HepG2 (cell line): ENCODE measurements at regions not wholly inside any gene's neighbourhood (a gene's known extent, or its start where the extent isn't known, plus 50 kb on each side); places are given as distances from the start of the nearest gene placed in this dataset.

Experiments
- ATAC-seq: fragments of 200-7000 bp; cut with Tn5 transposase; 3 replicates; pipeline ENCODE4 v1.9.1; 2020; ENCODE audit warnings: mild to moderate bottlenecking, moderate library complexity
- BruUV-seq: library from RNA; stranded (reverse); fragments of 400-500 nt; replicated peaks from 2 replicates; lab custom pipeline; 2021; lab: Mats Ljungman, UMichigan
- CTCF ChIA-PET: fragments of 300-600 bp; formaldehyde crosslinking; extraction: SDS; loops from one replicate; lab custom pipeline; 2021; ENCODE audit warnings: low total read pairs, inconsistent platforms, low intra/inter-chr PET ratio; lab: Yijun Ruan, JAX
- POLR2A ChIA-PET: fragments of 350-600 bp; sonication (Branson Sonifier 250); formaldehyde crosslinking; loops from one replicate; lab custom pipeline; 2020; ENCODE audit warnings: antibody characterized with exemption, inconsistent platforms; lab: Yijun Ruan, JAX
- DNase-seq: peaks from one replicate; pipeline ENCODE4 v3.0.0-alpha.2; 2015; ENCODE audit warnings: low spot score
- FAIRE-seq: peaks from 3 replicates; lab custom pipeline; 2011; peaks lifted over from hg19 to GRCh38; lab: Jason Lieb, UNC
- H2AFZ ChIP-seq: one replicate; pipeline ENCODE4 v1.6.1; 2011; ENCODE audit warnings: low read length, inconsistent platforms
- H3K27ac ChIP-seq: fragments of 300-600 bp; 3 replicates; pipeline ENCODE4 v1.8.0; 2011; ENCODE audit warnings: mixed run types, mild to moderate bottlenecking, mixed read lengths, low read length, inconsistent platforms; ENCODE audit not compliant: insufficient read depth; ENCODE audit errors: extremely low read length
- H3K27me3 ChIP-seq, 2 experiments: fragments of 200-600 bp in 1 of 2; 2 replicates in 1 of 2; 3 replicates in 1 of 2; pipeline versions ENCODE4 v1.6.0 to v1.8.0; 2011; ENCODE audit warnings: low read length in 2 of 2, mild to moderate bottlenecking in 2 of 2, moderate library complexity in 2 of 2, inconsistent platforms in 1 of 2; ENCODE audit not compliant: insufficient read depth in 2 of 2, control insufficient read depth in 1 of 2
- H3K36me3 ChIP-seq, 2 experiments: fragments of 200-600 bp in 1 of 2; replicated peaks in 1 of 2; 2 replicates in 1 of 2; 3 replicates in 1 of 2; pipeline versions ENCODE4 v1.5.1 to v1.8.0; 2011; ENCODE audit warnings: low read length in 2 of 2, inconsistent platforms in 1 of 2; ENCODE audit not compliant: insufficient read depth in 2 of 2, control insufficient read depth in 1 of 2
- H3K4me1 ChIP-seq: 2 replicates; pipeline ENCODE4 v1.5.1; 2012; ENCODE audit warnings: low read length, inconsistent platforms; ENCODE audit not compliant: insufficient read depth
- H3K4me2 ChIP-seq: 2 replicates; pipeline ENCODE4 v1.6.0; 2011; ENCODE audit warnings: low read depth, low read length, inconsistent platforms
- H3K4me3 ChIP-seq, 3 experiments: fragments of 200-600 bp in 1 of 3; sonication (generic), shearing (Covaris generic) in 1 of 3; replicated peaks in 1 of 3; 2 replicates each; pipeline ENCODE4 v1.5.1; 2011 to 2016; ENCODE audit warnings: low read length in 3 of 3, inconsistent platforms in 2 of 3, low read depth in 2 of 3, mild to moderate bottlenecking in 2 of 3, control low read depth in 1 of 3, mixed read lengths in 1 of 3; ENCODE audit not compliant: insufficient read depth in 1 of 3
- H3K79me2 ChIP-seq: one replicate; pipeline ENCODE4 v1.6.1; 2011; ENCODE audit warnings: low read length, inconsistent platforms; ENCODE audit not compliant: insufficient read depth
- H3K9ac ChIP-seq: 2 replicates; pipeline ENCODE4 v1.6.0; 2011; ENCODE audit warnings: mild to moderate bottlenecking, low read depth, low read length, inconsistent platforms; ENCODE audit not compliant: insufficient read depth
- H3K9me3 ChIP-seq: 2 replicates; pipeline ENCODE4 v1.5.1; 2012; ENCODE audit warnings: mild to moderate bottlenecking, low read length
- H4K20me1 ChIP-seq: 2 replicates; pipeline ENCODE4 v1.6.0; 2011; ENCODE audit warnings: inconsistent platforms, mild to moderate bottlenecking, low read length, moderate library complexity; ENCODE audit not compliant: insufficient read depth
- HDAC6 ChIP-seq: fragments of 200-600 bp; sonication (generic); IDR thresholded peaks from 2 replicates; pipeline ENCODE4 v1.7.0; 2017; ENCODE audit warnings: mild to moderate bottlenecking, antibody characterized with exemption, low read length, low read depth
- HNF4G ChIP-seq, 2 experiments: sonication (generic) in 1 of 2; formaldehyde crosslinking in 1 of 2; IDR thresholded peaks; 2 replicates each; pipeline versions ENCODE4 v1.4.0 to v1.6.1; 2011 to 2020; ENCODE audit warnings: borderline replicate concordance in 2 of 2, low read depth in 2 of 2, mild to moderate bottlenecking in 2 of 2, low read length in 1 of 2, missing genetic modification reagents in 1 of 2, moderate library complexity in 1 of 2
- LBX2 ChIP-seq: sonication (generic); formaldehyde crosslinking; IDR thresholded peaks from 2 replicates; pipeline ENCODE4 v1.5.0; 2020; ENCODE audit warnings: missing genetic modification reagents, mild to moderate bottlenecking, borderline replicate concordance
- MAFF ChIP-seq: IDR thresholded peaks from 2 replicates; pipeline ENCODE4 v1.6.1; 2011; ENCODE audit warnings: low read depth, low read length, improper control_type of control experiment
- MAFK ChIP-seq, 2 experiments: IDR thresholded peaks in 1 of 2; conservative IDR thresholded peaks in 1 of 2; 2 replicates each; pipeline ENCODE4 v1.6.1; 2011; ENCODE audit warnings: improper control_type of control experiment in 2 of 2, low read length in 2 of 2
- MED8 ChIP-seq: sonication (generic); formaldehyde crosslinking; IDR thresholded peaks from 2 replicates; pipeline ENCODE4 v1.8.1; 2023; ENCODE audit warnings: mild to moderate bottlenecking, missing genetic modification reagents; ENCODE audit not compliant: insufficient replicate concordance
- NFKBIZ ChIP-seq: IDR thresholded peaks from 2 replicates; pipeline ENCODE4 v1.6.1; 2018; ENCODE audit warnings: missing genetic modification reagents, missing compliant biosample characterization
- ONECUT2 ChIP-seq: sonication (generic); formaldehyde crosslinking; IDR thresholded peaks from 2 replicates; pipeline ENCODE4 v1.4.0; 2020; ENCODE audit warnings: missing genetic modification reagents
- PHB2 ChIP-seq: fragments of 450-650 bp; IDR thresholded peaks from 2 replicates; pipeline ENCODE4 v1.6.1; 2018; ENCODE audit not compliant: partially characterized antibody
- PRMT3 ChIP-seq: sonication (generic); formaldehyde crosslinking; IDR thresholded peaks from 2 replicates; pipeline ENCODE4 v1.8.1; 2022; ENCODE audit warnings: low read depth, mild to moderate bottlenecking, moderate library complexity, missing genetic modification reagents, borderline replicate concordance
- SRF ChIP-seq: IDR thresholded peaks from 2 replicates; pipeline ENCODE4 v1.6.1; 2011; ENCODE audit warnings: mild to moderate bottlenecking, low read depth, low read length, moderate library complexity
- ZGPAT ChIP-seq: IDR thresholded peaks from 2 replicates; pipeline ENCODE4 v1.6.1; 2016; ENCODE audit warnings: mild to moderate bottlenecking
- ZKSCAN8 ChIP-seq: IDR thresholded peaks from 2 replicates; pipeline ENCODE4 v1.6.1; 2016; ENCODE audit warnings: borderline replicate concordance, missing genetic modification reagents, missing compliant biosample characterization
- ZNF501 ChIP-seq: sonication (generic); formaldehyde crosslinking; IDR thresholded peaks from 2 replicates; pipeline ENCODE4 v1.5.1; 2020; ENCODE audit warnings: mild to moderate bottlenecking, moderate library complexity, missing genetic modification reagents
- ZNF646 ChIP-seq: sonication (generic); formaldehyde crosslinking; IDR thresholded peaks from 2 replicates; pipeline ENCODE4 v1.9.0; 2021; ENCODE audit warnings: mild to moderate bottlenecking, missing genetic modification reagents
- ZNF780A ChIP-seq: sonication (generic); formaldehyde crosslinking; IDR thresholded peaks from 2 replicates; pipeline ENCODE4 v1.8.0; 2022; ENCODE audit warnings: mild to moderate bottlenecking, missing genetic modification reagents, moderate library complexity
- WGBS: methylation state at CpG from one replicate; pipeline ENCODE4 v1.1.6; 2017; ENCODE audit warnings: low lambda C conversion rate; 5-methylcytosine and 5-hydroxymethylcytosine counted together
- in situ Hi-C: cut with HindIII; loops from 2 replicates; pipeline ENCODE4 v1.10.0; 2017; ENCODE audit warnings: low pct_unique_long_range_greater_than_20kb; ENCODE audit not compliant: extremely low pct_ligation_motif_present
- intact Hi-C: fragments of 100-400 bp; cut with micrococcal nuclease; formaldehyde crosslinking; loops from one replicate; pipeline ENCODE4 v1.10.0; 2022; ENCODE audit not compliant: unreplicated experiment

- POLR2A ChIA-PET, result no interaction called here
- no peaks in the 10 kb centered on the region for H3K36me3 ChIP-seq
- in situ Hi-C loops, result no loop called here
- peak; percentile 93 for TF ChIP-seq MAFF
- TF ChIP-seq HDAC6, result no peak
- TF ChIP-seq LBX2 (CRISPR knock-in tag), result no peak
- no peak for TF ChIP-seq ZNF780A
- TF ChIP-seq MED8 (CRISPR knock-in tag), result no peak
- no peak for TF ChIP-seq NFKBIZ (CRISPR knock-in tag)
- TF ChIP-seq PHB2, result no peak
- TF ChIP-seq ZKSCAN8 (CRISPR knock-in tag), result no peak
- no peak for TF ChIP-seq PRMT3 (CRISPR knock-in tag)
- no peak for TF ChIP-seq ZGPAT (CRISPR knock-in tag)
- TF ChIP-seq ZNF501 (CRISPR knock-in tag), result no peak
- TF ChIP-seq MAFK (conservative IDR thresholded peaks at IDR 0.05 in 1 of 2, IDR thresholded peaks at IDR 0.05 in 1 of 2; ENCODE audit: low read length in 2 of 2), result peak; percentile 92 to 94
- TF ChIP-seq ZNF646 (CRISPR knock-in tag), result no peak
- TF ChIP-seq ONECUT2 (CRISPR knock-in tag), result no peak
- no peak for TF ChIP-seq HNF4G (IDR thresholded peaks at IDR 0.05; ENCODE audit: borderline replicate concordance, low read depth, low read length)
- no peak for TF ChIP-seq HNF4G (CRISPR knock-in tag; IDR thresholded peaks at IDR 0.05; ENCODE audit: borderline replicate concordance, low read depth)
- no peak for TF ChIP-seq SRF
Observed at GRCh38 chr5:72565513-72566289, 58.5 kb upstream of the ZNF366 start.

More at GRCh38 chr5:72565513-72566289, 58.5 kb upstream of the ZNF366 start:
- DNase-seq (no peak), FAIRE-seq (no peak), ATAC-seq (no peak)
- Histone ChIP-seq H3K27me3 (peaks cover 2 to 6% of the 10 kb centered on the region in 2 experiments; a peak in 2 of 5 replicates), H3K9ac (no peak overlapping the region), H3K9me3 (no peaks in the 10 kb centered on the region), H3K4me1 (no peaks in the 10 kb centered on the region), H2AFZ (no peak overlapping the region), H3K4me2 (no peak overlapping the region), H3K79me2 (no peaks in the 10 kb centered on the region), H3K27ac (no peak overlapping the region), H3K4me3 (no peak overlapping the region), H4K20me1 (no peaks in the 10 kb centered on the region)
- CTCF ChIA-PET, result no interaction called here
- no TSS peak for BruUV-seq
- WGBS, result 27% methylated on average over 8 of the region's 8 CpGs
- intact Hi-C loops, result no loop called here
